Progenitor cell of endocrine pancreas (in vitro differentiated cells): ENCODE measurements at regions not wholly inside any gene's neighbourhood (a gene's known extent, or its start where the extent isn't known, plus 50 kb on each side); places are given as distances from the start of the nearest gene placed in this dataset.

Experiments
- DNase-seq: peaks from one replicate; pipeline ENCODE4 v3.0.0; 2021; ENCODE audit warnings: low spot score; ENCODE audit not compliant: unreplicated experiment
- H3K27ac Mint-ChIP-seq: 2 replicates; pipeline ENCODE4 v1.8.0; 2021; ENCODE audit warnings: mild to moderate bottlenecking, moderate library complexity, mixed read lengths
- H3K27me3 Mint-ChIP-seq: 2 replicates; pipeline ENCODE4 v1.8.0; 2021; ENCODE audit warnings: mixed read lengths
- H3K36me3 Mint-ChIP-seq: 2 replicates; pipeline ENCODE4 v1.8.0; 2022; ENCODE audit warnings: mixed read lengths; ENCODE audit not compliant: insufficient read depth
- H3K4me1 Mint-ChIP-seq: 2 replicates; pipeline ENCODE4 v1.8.0; 2021; ENCODE audit warnings: low read depth, mixed read lengths
- H3K4me3 Mint-ChIP-seq: 2 replicates; pipeline ENCODE4 v1.8.0; 2021; ENCODE audit warnings: low read depth, mild to moderate bottlenecking, moderate library complexity, mixed read lengths
- H3K9me3 Mint-ChIP-seq: 2 replicates; pipeline ENCODE4 v1.8.0; 2021; ENCODE audit warnings: low read depth, mixed read lengths
- TF ChIP-seq, protein P1 (sequence below): fragments of 200-600 bp; sonication (generic); IDR thresholded peaks from one replicate; pipeline ENCODE4 v1.5.0; 2021; ENCODE audit warnings: antibody characterized with exemption, mild to moderate bottlenecking; ENCODE audit not compliant: unreplicated experiment

DNA sequence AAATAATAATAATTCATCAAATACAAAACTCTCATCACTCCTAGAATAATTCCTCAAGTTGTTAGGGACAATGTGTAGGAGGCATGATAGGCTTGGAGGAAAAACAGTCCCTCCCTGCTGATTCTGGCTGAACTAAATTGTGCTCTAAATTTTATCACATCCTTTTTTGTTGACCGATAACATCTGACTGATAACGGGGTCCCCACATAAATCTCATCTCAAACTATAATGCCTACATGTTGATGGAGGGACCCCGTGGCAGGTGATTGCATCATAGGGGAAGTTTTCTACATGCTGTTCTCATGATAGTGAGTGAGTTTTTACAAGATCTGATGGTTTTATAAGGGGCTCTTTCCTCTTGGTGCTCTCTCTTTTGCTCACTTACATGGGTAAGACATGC, 1043.5 kb upstream of the SORCS1 start:
- Mint-ChIP-seq H3K4me1 (no peaks in the 10 kb centered on the region), H3K27me3 (no peaks in the 10 kb centered on the region)

DNA sequence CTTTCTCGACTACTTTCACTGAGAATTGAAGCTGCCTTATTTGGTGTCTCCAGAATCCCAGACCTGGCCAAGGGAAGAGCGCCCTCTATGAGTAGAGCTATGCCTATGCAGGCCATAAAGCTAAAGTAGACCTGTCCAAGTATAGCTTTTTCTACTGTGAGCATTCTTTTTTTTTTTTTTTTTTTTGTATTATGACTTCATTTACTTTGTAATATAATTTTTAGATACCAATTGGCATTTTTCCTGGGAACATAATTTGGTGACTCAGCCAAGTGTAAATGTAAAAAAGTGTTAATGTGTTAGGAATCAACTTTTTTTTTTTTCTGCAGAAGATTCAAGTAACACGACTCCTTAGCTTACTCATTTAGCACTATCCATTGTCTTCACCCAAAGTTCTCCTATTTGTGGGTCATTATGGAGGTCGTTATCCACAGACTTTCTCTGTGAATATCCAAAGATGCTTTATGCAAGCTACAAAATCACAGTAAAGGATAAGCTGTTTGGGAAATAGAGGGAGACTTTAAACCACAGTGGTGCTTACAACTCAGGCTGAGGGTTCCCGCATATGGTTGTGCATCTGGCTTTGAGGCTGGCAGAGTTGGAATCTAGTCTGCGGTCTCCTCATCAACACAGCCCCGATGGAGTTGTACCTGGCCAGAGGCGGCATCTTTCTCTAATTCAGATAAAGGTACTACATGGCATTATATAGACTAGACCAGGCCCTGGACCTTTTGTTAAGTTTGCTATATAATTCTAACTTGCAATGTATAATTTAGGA, 1040.2 kb upstream of the SORCS1 start:
- H3K27me3 Mint-ChIP-seq = no peaks in the 10 kb centered on the region
- H3K27ac Mint-ChIP-seq = no peak overlapping the region
- no peaks in the 10 kb centered on the region for H3K4me1 Mint-ChIP-seq
- no peaks in the 10 kb centered on the region for H3K9me3 Mint-ChIP-seq
- no peaks in the 10 kb centered on the region for H3K36me3 Mint-ChIP-seq
- no peak overlapping the region for H3K4me3 Mint-ChIP-seq
- TF ChIP-seq, protein P1, sequence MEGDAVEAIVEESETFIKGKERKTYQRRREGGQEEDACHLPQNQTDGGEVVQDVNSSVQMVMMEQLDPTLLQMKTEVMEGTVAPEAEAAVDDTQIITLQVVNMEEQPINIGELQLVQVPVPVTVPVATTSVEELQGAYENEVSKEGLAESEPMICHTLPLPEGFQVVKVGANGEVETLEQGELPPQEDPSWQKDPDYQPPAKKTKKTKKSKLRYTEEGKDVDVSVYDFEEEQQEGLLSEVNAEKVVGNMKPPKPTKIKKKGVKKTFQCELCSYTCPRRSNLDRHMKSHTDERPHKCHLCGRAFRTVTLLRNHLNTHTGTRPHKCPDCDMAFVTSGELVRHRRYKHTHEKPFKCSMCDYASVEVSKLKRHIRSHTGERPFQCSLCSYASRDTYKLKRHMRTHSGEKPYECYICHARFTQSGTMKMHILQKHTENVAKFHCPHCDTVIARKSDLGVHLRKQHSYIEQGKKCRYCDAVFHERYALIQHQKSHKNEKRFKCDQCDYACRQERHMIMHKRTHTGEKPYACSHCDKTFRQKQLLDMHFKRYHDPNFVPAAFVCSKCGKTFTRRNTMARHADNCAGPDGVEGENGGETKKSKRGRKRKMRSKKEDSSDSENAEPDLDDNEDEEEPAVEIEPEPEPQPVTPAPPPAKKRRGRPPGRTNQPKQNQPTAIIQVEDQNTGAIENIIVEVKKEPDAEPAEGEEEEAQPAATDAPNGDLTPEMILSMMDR = peak; percentile 89
- DNase-seq = no peak

More for the DNA sequence above, 1043.5 kb upstream of the SORCS1 start:
- H3K27ac Mint-ChIP-seq = no peak overlapping the region
- TF ChIP-seq, protein P1 = no peak
- no peak overlapping the region for H3K4me3 Mint-ChIP-seq
- DNase-seq = no peak
- H3K36me3 Mint-ChIP-seq = peaks cover 1% of the 10 kb centered on the region
- peaks cover 11% of the 10 kb centered on the region for H3K9me3 Mint-ChIP-seq

DNA sequence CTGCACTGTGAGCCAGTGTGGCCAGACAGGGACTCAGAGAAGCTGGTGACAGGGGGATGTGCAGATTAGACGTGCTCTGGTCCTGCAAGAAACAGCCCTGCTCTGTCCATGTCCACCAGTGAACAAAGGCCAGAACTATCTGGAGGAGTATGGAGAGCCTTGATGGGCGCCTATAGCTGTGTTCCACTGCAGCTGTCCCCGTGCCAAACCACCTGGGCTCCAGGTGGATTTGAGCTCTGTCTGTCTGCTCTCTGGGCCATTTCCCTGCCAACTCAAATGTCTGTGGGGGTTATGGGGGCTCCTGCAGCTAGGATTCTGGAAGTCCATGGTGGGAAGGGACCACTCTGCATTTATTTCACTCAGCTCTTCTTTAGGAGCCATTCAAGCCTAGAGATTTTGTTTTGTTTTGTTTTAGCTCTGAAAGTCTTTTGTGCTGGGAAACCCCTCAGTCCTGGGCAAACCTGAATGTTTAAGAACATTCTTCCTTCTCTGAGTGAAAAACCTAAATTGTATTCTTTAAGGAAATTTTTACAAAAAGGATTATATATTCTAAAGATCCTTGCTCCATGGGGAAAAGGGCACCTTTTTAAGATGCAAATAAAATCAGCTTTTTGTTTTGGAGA, 1039.5 kb upstream of the SORCS1 start:
- Mint-ChIP-seq H3K36me3 (no peaks in the 10 kb centered on the region), H3K27ac (no peak overlapping the region), H3K9me3 (no peaks in the 10 kb centered on the region), H3K27me3 (no peaks in the 10 kb centered on the region), H3K4me1 (no peaks in the 10 kb centered on the region), H3K4me3 (no peak overlapping the region)
- DNase-seq = no peak
- TF ChIP-seq, protein P1 = no peak

DNA sequence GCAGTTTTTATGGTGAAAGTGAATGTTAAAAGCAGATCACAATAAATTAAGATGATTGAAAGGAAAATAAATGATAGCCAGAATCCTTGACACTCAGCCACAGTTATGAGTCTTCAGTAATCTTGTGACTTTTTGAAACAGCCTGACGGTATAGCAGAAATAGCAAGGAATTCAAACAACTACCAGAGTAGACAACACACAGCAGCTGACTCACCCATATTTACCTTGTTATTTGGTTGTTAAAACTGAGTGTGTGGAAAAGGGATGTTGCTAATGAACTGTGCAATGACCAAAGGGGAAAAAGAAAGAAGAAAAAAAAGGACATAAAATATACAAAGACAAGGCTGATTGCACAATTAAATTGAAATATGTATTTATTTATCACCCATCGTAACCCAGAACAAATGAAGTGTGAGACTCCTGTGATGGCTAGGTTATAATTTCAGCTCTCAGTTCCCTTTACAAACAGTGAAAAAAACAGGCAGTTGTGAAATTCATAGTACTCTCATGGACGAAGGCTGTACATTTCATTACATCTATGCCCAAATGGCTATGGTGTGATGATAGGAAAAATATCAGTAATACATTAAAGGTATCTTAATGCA, 1023.0 kb upstream of the SORCS1 start:
- H3K27me3 Mint-ChIP-seq = no peaks in the 10 kb centered on the region
- no peaks in the 10 kb centered on the region for H3K4me1 Mint-ChIP-seq
- TF ChIP-seq, protein P1 = no peak
- no peak overlapping the region for H3K27ac Mint-ChIP-seq
- no peaks in the 10 kb centered on the region for H3K36me3 Mint-ChIP-seq
- no peak for DNase-seq
- peaks cover 4% of the 10 kb centered on the region for H3K9me3 Mint-ChIP-seq
- no peak overlapping the region for H3K4me3 Mint-ChIP-seq

DNA sequence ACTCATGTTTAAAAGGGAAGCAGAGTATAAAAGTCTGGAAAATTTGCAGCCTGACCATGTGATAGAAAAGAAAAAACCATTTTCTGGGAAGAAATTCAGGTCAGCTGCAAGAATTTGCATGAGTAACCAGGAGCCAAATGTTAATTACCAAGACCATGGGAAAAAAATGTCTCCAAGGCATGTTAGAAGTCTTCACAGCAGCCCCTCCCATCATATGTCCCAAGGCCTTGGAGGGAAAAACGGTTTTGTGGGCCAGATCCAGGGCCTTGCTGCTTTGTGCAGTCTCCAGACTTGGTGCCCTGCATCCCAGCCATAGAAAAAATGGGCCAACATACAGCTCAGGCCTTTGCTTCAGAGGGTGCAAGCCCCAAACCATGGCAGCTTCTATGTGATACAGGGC, 1019.6 kb upstream of the SORCS1 start:
- DNase-seq = no peak
- Mint-ChIP-seq H3K27ac (no peak overlapping the region), H3K9me3 (no peaks in the 10 kb centered on the region), H3K27me3 (no peaks in the 10 kb centered on the region), H3K36me3 (no peaks in the 10 kb centered on the region), H3K4me1 (no peaks in the 10 kb centered on the region), H3K4me3 (no peak overlapping the region)
- TF ChIP-seq, protein P1 = no peak
